Trophoblast cell (in vitro differentiated cells and primary cell): ENCODE measurements at regions not wholly inside any gene's neighbourhood (a gene's known extent, or its start where the extent isn't known, plus 50 kb on each side); places are given as distances from the start of the nearest gene placed in this dataset.

Experiments used
- DNase-seq, 2 donors: peaks; one replicate each; pipeline ENCODE4 v3.0.0-alpha.2; 2016
- H2AFZ ChIP-seq: 2 replicates; pipeline ENCODE4 v1.6.1; 2013; ENCODE audit warnings: low read length, moderate library complexity, mild to moderate bottlenecking; ENCODE audit not compliant: insufficient read depth, poor library complexity
- H2AK5ac ChIP-seq: 2 replicates; pipeline ENCODE4 v1.6.1; 2013; ENCODE audit warnings: mild to moderate bottlenecking, low read length
- H2BK120ac ChIP-seq: 2 replicates; pipeline ENCODE4 v1.6.1; 2013; ENCODE audit warnings: low read length, mild to moderate bottlenecking, moderate library complexity; ENCODE audit not compliant: insufficient read depth, poor library complexity
- H2BK12ac ChIP-seq: 2 replicates; pipeline ENCODE4 v1.6.1; 2013; ENCODE audit warnings: mild to moderate bottlenecking, low read length, moderate library complexity
- H2BK5ac ChIP-seq: 2 replicates; pipeline ENCODE4 v1.6.1; 2013; ENCODE audit warnings: low read length, low read depth, moderate library complexity, mild to moderate bottlenecking; ENCODE audit not compliant: poor library complexity
- H3K14ac ChIP-seq: 2 replicates; pipeline ENCODE4 v1.6.1; 2013; ENCODE audit warnings: mild to moderate bottlenecking, low read length
- H3K18ac ChIP-seq: 2 replicates; pipeline ENCODE4 v1.6.1; 2013; ENCODE audit warnings: mild to moderate bottlenecking, low read length
- H3K23ac ChIP-seq: 2 replicates; pipeline ENCODE4 v1.6.1; 2013; ENCODE audit warnings: low read length
- H3K27ac ChIP-seq: 2 replicates; pipeline ENCODE4 v1.5.1; 2013; ENCODE audit warnings: low read depth, mild to moderate bottlenecking, inconsistent platforms, low read length, moderate library complexity
- H3K27me3 ChIP-seq: 2 replicates; pipeline ENCODE4 v1.6.1; 2013; ENCODE audit warnings: inconsistent platforms, mild to moderate bottlenecking, low read length, moderate library complexity; ENCODE audit not compliant: insufficient read depth
- H3K36me3 ChIP-seq, 2 experiments: 1 replicate in 1 of 2; 2 replicates in 1 of 2; pipeline ENCODE4 v1.6.1; 2013; ENCODE audit warnings: low read length in 2 of 2, mild to moderate bottlenecking in 2 of 2, moderate library complexity in 1 of 2; ENCODE audit not compliant: insufficient read depth in 2 of 2, control insufficient read depth in 1 of 2
- H3K4ac ChIP-seq: 2 replicates; pipeline ENCODE4 v1.6.1; 2013; ENCODE audit warnings: low read depth, mild to moderate bottlenecking, low read length, moderate library complexity
- H3K4me1 ChIP-seq, 2 experiments: 1 replicate in 1 of 2; 2 replicates in 1 of 2; pipeline ENCODE4 v1.6.1; 2013; ENCODE audit warnings: low read length in 2 of 2, mild to moderate bottlenecking in 2 of 2, moderate library complexity in 1 of 2; ENCODE audit not compliant: insufficient read depth in 2 of 2, control insufficient read depth in 1 of 2
- H3K4me2 ChIP-seq: 2 replicates; pipeline ENCODE4 v1.6.1; 2013; ENCODE audit warnings: inconsistent platforms, mild to moderate bottlenecking, low read length, moderate library complexity
- H3K4me3 ChIP-seq: 2 replicates; pipeline ENCODE4 v1.5.1; 2013; ENCODE audit warnings: mild to moderate bottlenecking, low read depth, low read length, inconsistent platforms
- H3K79me1 ChIP-seq: one replicate; pipeline ENCODE4 v1.6.1; 2013; ENCODE audit warnings: low read length
- H3K79me2 ChIP-seq: 2 replicates; pipeline ENCODE4 v1.6.1; 2013; ENCODE audit warnings: low read length, mild to moderate bottlenecking; ENCODE audit not compliant: control insufficient read depth, insufficient read depth, poor library complexity
- H3K9ac ChIP-seq: 2 replicates; pipeline ENCODE4 v1.6.1; 2013; ENCODE audit warnings: mild to moderate bottlenecking, low read length
- H3K9me3 ChIP-seq: 2 replicates; pipeline ENCODE4 v1.6.1; 2013; ENCODE audit warnings: low read depth, mild to moderate bottlenecking, control low read depth, inconsistent platforms, low read length; ENCODE audit not compliant: insufficient read depth
- H4K12ac ChIP-seq: 2 replicates; pipeline ENCODE4 v1.6.1; 2013; ENCODE audit warnings: low read depth, mild to moderate bottlenecking, low read length, moderate library complexity
- H4K8ac ChIP-seq: 2 replicates; pipeline ENCODE4 v1.6.1; 2013; ENCODE audit warnings: low read depth, mild to moderate bottlenecking, low read length, moderate library complexity
- H4K91ac ChIP-seq: one replicate; pipeline ENCODE4 v1.6.1; 2013; ENCODE audit warnings: low read depth, mild to moderate bottlenecking, low read length, moderate library complexity
- WGBS: extraction: QIAGEN DNeasy Blood & Tissue Kit; methylation state at CpG from one replicate; pipeline ENCODE4 v1.1.7; 2013; ENCODE audit warnings: missing lambda C conversion rate; ENCODE audit not compliant: insufficient read length, insufficient coverage; ENCODE audit errors: extremely low coverage; 5-methylcytosine and 5-hydroxymethylcytosine counted together

GRCh38 chr2:121825003-121825950 is 69.8 kb downstream of the TSN start:
- H2BK12ac ChIP-seq = no peak overlapping the region
- H2BK120ac ChIP-seq = no peak overlapping the region
- no peak overlapping the region for H3K23ac ChIP-seq
- peaks cover 3% of the 10 kb centered on the region for H3K9me3 ChIP-seq
- H4K12ac ChIP-seq = no peak overlapping the region
- no peak overlapping the region for H2AFZ ChIP-seq
- H3K36me3 ChIP-seq = no peaks in the 10 kb centered on the region
- H2AK5ac ChIP-seq = no peak overlapping the region
- H3K4me1 ChIP-seq = no peaks in the 10 kb centered on the region
- no peak overlapping the region for H4K8ac ChIP-seq
- no CpG with 5 or more reads among the region's 8 CpGs for WGBS
- H3K4me2 ChIP-seq = no peak overlapping the region
- H3K27ac ChIP-seq = no peak overlapping the region
- no peaks in the 10 kb centered on the region for H3K79me1 ChIP-seq
- H3K4ac ChIP-seq = no peak overlapping the region
- DNase-seq = no peak
- no peak overlapping the region for H3K9ac ChIP-seq
- no peak overlapping the region for H4K91ac ChIP-seq
- no peak overlapping the region for H3K4me3 ChIP-seq
- no peaks in the 10 kb centered on the region for H3K27me3 ChIP-seq
- no peaks in the 10 kb centered on the region for H3K79me2 ChIP-seq
- no peak overlapping the region for H2BK5ac ChIP-seq
- no peak overlapping the region for H3K14ac ChIP-seq
- H3K18ac ChIP-seq = no peak overlapping the region

- no peak overlapping the region for H3K4me2 ChIP-seq
- DNase-seq = no peak
- no peak overlapping the region for H2BK120ac ChIP-seq
- no peak overlapping the region for H3K14ac ChIP-seq
- H3K9ac ChIP-seq = no peak overlapping the region
- no peaks in the 10 kb centered on the region for H3K79me2 ChIP-seq
- H2BK12ac ChIP-seq = no peak overlapping the region
- no peaks in the 10 kb centered on the region for H3K79me1 ChIP-seq
- H2AK5ac ChIP-seq = no peak overlapping the region
- H3K18ac ChIP-seq = no peak overlapping the region
- no CpG with 5 or more reads among the region's 3 CpGs for WGBS
- peaks cover 3% of the 10 kb centered on the region for H3K9me3 ChIP-seq
- no peaks in the 10 kb centered on the region for H3K36me3 ChIP-seq
- no peak overlapping the region for H4K12ac ChIP-seq
- no peak overlapping the region for H3K4me3 ChIP-seq
- H3K4ac ChIP-seq = no peak overlapping the region
- H3K27me3 ChIP-seq = no peaks in the 10 kb centered on the region
- H3K27ac ChIP-seq = no peak overlapping the region
- H4K91ac ChIP-seq = no peak overlapping the region
- no peak overlapping the region for H2BK5ac ChIP-seq
- no peak overlapping the region for H4K8ac ChIP-seq
- no peaks in the 10 kb centered on the region for H3K4me1 ChIP-seq
- H3K23ac ChIP-seq = no peak overlapping the region
- no peak overlapping the region for H2AFZ ChIP-seq
Observed at GRCh38 chr2:121826036-121826435, 70.6 kb downstream of the TSN start.

- Histone ChIP-seq H3K4ac (no peak overlapping the region), H3K79me1 (no peaks in the 10 kb centered on the region), H2BK5ac (no peak overlapping the region), H4K8ac (no peak overlapping the region), H2BK120ac (no peak overlapping the region), H3K23ac (no peak overlapping the region), H3K9ac (no peak overlapping the region), H3K27ac (no peak overlapping the region), H3K4me1 (no peaks in the 10 kb centered on the region), H4K12ac (no peak overlapping the region), H2AFZ (no peak overlapping the region), H4K91ac (no peak overlapping the region), H3K18ac (no peak overlapping the region), H3K36me3 (no peaks in the 10 kb centered on the region), H3K9me3 (no peaks in the 10 kb centered on the region), H2BK12ac (no peak overlapping the region), H3K4me2 (no peak overlapping the region), H3K4me3 (no peak overlapping the region), H3K14ac (no peak overlapping the region), H3K79me2 (no peaks in the 10 kb centered on the region), H3K27me3 (no peaks in the 10 kb centered on the region), H2AK5ac (no peak overlapping the region)
- no CpG with 5 or more reads among the region's 13 CpGs for whole genome bisulfite sequencing
- no peak for DNase-seq
Observed at GRCh38 chr2:121828281-121828731, 72.9 kb downstream of the TSN start.

- Histone ChIP-seq H3K4me2 (no peak overlapping the region), H2BK12ac (no peak overlapping the region), H3K18ac (no peak overlapping the region), H4K91ac (no peak overlapping the region), H2AK5ac (no peak overlapping the region), H3K9ac (no peak overlapping the region), H4K8ac (no peak overlapping the region), H3K36me3 (no peaks in the 10 kb centered on the region), H3K23ac (no peak overlapping the region), H3K4ac (no peak overlapping the region), H3K14ac (no peak overlapping the region), H2BK5ac (no peak overlapping the region), H2AFZ (no peak overlapping the region), H3K4me1 (no peaks in the 10 kb centered on the region), H3K79me2 (no peaks in the 10 kb centered on the region), H3K4me3 (no peak overlapping the region), H2BK120ac (no peak overlapping the region), H3K27me3 (no peaks in the 10 kb centered on the region), H3K27ac (no peak overlapping the region), H3K9me3 (no peaks in the 10 kb centered on the region), H3K79me1 (no peaks in the 10 kb centered on the region), H4K12ac (no peak overlapping the region)
- no peak for DNase-seq
- no CpG with 5 or more reads among the region's 1 CpG for WGBS
Observed at GRCh38 chr2:121830809-121831208, 75.4 kb downstream of the TSN start.
